ENCODE measurements at regions not wholly inside any gene's neighbourhood (a gene's known extent, or its start where the extent isn't known, plus 50 kb on each side); places are given as distances from the start of the nearest gene placed in this dataset.

- no peak for TF ChIP-seq CTCF (IDR thresholded peaks at IDR 0.05)
- TF ChIP-seq POLR2AphosphoS5 (IDR thresholded peaks at IDR 0.05): no peak
- TF ChIP-seq POLR2A (IDR thresholded peaks at IDR 0.05): no peak
Measured at GRCh38 chr9:21720758-21721157, 81.7 kb upstream of the MTAP start.

All from gastroesophageal sphincter (tissue), 3 donors.